Hematopoietic multipotent progenitor cell treated with erythropoietin and hydrocortisone succinate and interleukin-3 and kit ligand, for 4 days (in vitro differentiated cells): ENCODE measurements at regions not wholly inside any gene's neighbourhood (a gene's known extent, or its start where the extent isn't known, plus 50 kb on each side); places are given as distances from the start of the nearest gene placed in this dataset.
A peak's percentile ranks its signal among the peaks of the same experiment; 100 is the strongest.

Source experiments
- DNase-seq: peaks from one replicate; pipeline ENCODE4 v3.0.0-alpha.2; 2015

DNA sequence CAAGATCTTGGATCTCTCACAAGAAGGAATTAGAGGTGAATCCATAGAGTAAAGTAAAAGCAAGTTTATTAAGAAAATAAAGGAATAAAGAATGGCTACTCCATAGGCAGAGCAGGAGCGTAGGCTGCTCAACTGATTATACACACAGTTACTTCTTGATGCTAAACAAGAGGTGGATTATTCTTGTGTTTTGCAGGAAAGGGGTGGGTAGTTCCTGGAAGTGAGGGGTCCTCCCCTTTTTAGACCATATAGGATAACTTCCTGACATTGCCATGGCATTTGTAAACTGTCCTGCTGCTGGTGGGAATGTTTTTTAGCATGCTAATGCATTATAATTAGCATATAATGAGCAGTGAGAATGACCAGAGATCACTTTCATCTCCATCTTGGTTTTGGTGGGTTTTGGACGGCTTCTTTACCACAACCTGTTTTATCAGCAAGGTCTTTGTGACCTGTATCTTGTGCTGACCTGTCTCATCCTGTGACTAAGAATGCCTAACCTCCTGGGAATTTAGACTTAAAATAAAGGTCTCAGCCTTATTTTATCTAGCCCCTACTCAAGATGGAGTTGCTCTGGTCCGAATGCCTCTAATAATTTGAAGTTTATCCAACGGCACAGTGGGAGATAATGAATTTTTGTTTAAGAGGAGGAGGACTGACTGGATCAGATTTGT lies 165.7 kb upstream of the DMRT1 start:
- DNase-seq, result no peak

DNA sequence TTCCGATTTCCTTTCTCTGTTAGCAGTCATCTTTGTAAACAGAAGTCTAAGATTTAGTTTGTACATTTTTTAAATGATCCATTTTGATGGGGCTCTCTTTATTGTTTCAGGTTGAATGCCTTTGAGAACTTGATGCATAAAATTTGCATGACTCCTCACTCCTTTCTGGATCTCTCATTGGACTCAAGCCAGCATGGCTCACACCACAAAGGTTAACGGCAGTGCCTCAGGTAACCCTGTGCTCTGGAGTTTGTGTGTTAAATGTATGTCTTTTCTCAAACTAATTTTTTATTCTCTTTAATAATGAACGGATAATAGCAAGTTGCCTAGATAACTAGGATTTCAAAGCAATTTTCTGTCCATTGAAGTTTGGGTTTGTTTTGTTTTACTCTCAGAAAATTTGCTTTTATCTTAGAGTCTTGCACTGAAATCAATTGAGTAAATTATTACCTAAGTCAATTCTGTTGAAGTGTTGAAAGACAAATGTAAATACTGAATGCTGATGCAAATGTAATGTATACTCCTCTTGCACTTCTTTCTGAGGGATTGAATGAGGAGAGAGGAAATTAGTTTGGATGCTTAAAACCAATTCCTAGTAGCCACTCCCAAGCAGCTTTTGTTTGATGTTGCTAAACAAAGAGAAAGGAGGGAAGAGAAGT lies 164.6 kb upstream of the DMRT1 start:
- no peak for DNase-seq

- no peak for DNase-seq
These were observed 163.9 kb upstream of the DMRT1 start for GRCh38 chr9:677461-678097.

DNA sequence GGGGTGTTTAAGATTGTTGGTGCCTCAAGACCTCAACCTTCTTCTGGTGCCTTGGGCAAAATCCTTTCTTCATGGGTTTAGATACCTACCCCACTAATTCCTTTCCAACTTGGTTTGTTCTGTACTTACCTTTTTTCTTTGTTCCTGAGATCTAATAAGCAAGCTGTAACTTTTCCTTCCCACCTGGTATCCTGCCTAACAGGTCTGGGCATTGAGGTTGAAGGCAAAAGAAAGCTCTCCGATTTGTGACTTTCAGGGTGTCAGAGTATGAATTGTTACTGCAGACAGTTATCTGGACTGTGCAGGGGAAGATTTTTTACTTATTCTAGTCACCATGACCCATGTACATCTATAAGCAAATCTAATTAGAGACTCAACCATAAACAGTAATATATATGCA lies 162.6 kb upstream of the DMRT1 start:
- DNase-seq, result no peak

GRCh38 chr9:679462-679861 lies 162.0 kb upstream of the DMRT1 start:
- DNase-seq, result no peak

- DNase-seq, result no peak
These were observed 161.4 kb upstream of the DMRT1 start for GRCh38 chr9:680106-680505.

GRCh38 chr9:682633-683508 lies 158.6 kb upstream of the DMRT1 start:
- DNase-seq, result no peak

GRCh38 chr9:683509-684021 lies 157.9 kb upstream of the DMRT1 start:
- no peak for DNase-seq

DNA sequence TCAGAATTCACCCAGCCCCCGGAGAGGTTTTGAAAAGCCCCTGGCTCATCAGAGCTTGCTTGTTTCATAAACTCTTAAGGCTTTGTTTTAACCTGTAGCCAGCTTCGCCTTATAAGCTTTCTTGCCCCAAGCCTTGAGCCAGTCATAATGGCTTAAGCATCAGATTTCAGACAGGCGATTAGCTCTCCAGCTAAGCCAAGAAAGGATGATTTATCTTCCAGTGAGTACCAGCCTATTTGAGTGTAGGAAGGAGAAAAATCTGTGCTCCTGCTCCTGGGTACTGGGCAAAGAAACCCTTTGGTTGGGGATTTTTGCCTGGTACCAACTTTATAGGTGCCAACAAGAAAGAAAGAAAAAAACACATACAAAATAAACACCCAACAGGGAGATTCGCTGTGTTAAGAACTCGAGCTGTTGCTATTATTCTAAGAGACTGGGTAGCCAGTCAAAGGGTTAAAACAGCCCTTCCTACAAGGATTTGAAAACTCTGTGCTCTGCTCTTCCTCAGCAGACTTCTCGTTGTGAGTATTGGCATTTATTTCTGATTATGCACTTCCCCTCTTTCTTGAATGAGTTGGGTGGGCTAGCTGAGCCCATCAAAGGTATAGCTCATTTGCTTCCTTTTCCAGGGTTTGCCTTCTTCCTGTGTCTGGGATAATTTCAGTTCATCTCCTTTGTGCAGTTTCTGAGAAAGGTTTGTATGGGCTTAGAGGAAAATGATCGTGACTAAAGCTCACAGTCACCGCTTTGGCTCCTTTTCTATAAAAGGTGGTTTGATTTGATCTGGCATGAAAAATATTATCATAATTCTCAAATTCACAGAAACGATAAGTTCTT lies 157.2 kb upstream of the DMRT1 start:
- DNase-seq, result no peak

DNA sequence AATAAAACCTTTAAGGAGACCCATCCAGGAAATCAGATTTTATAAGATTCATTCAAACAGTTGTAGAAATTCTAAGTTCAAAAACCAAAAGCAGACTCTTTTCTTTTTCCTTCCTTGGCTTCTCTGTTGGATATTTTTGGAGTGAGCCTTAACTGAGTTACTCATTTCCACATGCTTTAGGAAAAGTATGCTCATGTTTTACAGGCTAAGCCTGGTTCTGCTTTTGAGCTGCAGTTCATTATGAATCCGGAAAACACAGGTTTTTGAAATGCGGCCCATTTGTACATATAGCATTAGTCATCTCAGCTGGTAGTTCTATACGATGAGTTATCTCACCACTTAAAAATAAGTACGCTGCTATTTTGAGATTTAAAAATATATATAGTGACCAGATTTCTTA lies 156.6 kb upstream of the DMRT1 start:
- DNase-seq, result no peak

GRCh38 chr9:686321-686813 lies 155.1 kb upstream of the DMRT1 start:
- no peak for DNase-seq

DNA sequence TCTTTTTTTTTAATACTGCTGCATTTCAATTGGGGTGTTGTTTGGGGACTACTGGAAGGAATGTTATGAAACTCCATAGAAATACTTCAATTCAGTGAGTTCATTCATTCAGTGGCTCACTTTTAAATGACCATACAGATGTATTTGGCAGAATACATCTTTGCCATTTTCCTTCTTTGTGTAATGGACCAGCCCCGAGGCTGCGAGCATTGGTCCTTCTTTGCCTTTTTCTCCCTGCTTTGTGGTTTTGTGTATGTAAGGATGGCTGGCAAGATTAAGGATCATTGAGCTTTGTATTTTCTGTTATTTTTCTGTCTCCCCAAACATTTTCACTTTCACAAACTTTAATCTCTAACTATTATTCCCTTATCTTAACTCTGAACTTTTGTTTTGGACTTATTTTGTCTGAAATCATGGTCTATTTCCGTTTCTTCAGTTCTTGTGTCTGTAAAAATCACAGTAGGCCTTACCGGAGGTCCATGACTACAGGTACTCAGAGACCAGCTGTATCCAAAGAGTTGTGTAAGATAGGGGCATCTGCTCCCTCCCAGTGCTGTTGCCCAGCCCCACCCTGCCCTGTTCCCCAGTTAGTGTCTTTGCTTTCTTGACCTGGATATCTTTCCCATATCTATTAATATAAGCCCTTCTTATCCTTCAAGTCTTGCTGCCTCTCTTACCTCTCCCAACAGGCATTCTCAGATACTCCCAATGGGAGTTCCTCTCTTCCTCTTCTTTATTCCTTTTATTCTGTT lies 154.3 kb upstream of the DMRT1 start:
- no peak for DNase-seq

DNA sequence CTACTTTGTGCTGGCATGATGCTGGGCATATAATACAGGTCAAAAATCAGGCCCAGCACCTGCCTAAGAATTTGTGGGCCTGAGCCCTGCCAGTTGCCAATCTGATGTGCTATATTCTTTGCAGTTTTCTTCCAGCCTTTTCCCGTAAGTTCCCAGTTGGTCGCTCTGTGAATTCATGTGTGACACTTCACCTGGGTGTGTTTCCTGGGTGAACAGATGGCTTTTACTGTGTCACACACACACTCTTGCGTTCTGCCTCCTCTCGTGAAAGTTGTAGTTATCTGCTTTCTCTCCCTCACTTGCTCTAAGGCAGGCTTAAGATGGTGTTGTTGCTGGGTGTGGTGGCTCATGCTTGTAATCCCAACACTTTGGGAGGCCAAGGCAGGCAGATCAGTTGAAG lies 153.5 kb upstream of the DMRT1 start:
- DNase-seq, result no peak

DNA sequence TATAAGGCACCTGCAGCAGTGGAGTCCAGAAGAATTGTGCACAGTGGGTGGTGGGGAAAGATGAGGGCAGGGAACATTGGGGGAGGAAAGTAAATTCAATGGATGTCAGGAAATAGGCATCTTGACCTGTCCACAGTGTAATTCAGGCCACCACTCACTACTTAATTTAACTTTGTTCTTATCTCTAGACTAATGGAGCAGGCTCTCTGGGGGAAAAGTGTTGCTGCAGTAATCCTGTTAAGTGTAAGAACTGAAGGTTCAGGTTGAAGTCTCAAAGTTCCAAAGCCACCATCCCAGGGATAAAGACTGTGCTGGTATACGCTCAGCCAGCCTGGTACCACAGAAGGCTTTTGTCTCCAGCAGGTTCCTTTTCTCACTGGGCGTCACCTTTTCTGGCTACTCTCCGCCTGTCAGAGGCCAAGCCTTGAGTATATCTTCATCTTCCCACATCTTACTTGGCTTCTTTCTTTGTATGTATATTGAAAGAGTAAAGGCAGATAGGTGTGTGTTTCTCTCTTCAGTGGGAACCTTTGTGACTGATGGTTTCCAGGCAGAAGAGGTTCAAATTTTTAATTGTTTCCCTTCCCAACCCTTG lies 150.9 kb upstream of the DMRT1 start:
- DNase-seq, result peak; percentile 34

DNA sequence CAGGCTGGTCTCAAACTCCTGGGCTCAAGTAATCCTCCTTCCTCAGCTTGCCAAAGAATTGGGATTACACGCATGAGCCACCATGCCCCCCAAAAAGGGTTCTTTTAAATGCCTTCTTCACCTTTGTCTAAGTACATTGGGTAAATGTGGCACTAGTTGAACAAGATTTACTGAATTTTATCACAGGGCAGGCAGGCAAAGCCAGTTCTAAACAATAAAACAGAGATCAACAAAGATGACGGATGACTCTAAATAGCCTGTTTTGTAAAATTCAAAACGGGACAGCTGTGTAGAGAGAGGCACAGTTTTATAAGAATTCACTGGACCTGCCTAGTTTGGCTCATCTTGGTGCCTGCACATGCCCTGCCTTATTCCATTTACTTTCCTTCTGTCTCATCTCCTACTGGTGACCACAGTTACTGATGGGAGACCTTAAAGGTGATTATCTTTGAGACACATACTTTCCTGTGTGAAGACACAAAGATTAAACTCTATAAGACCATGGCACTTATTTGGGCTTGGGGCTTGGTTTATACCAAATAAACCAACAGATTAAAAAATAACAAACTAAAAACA lies 149.6 kb upstream of the DMRT1 start:
- peak; percentile 83 for DNase-seq

DNA sequence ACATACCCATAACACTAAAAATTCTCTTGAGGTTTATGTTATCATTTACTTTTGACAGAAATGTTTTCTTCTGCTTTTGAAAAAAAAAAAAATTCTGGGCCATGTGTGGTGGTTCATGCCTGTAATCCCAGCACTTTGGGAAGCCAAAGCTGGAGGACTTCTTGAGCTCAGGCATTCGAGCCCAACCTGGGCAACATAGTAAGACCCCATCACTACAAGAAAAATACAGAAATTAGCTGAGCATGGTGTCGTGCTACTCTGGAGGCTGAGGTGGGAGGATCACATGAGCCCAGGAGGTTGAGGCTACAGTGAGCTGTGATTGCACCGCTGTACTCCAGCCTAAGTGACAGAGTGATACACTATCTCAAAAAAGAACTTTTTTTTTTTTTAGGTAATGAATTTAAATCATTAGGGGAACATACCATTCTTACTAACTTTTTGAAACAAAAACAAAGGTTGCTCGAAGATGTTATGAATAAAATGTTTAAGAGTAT lies 148.8 kb upstream of the DMRT1 start:
- DNase-seq, result no peak

DNA sequence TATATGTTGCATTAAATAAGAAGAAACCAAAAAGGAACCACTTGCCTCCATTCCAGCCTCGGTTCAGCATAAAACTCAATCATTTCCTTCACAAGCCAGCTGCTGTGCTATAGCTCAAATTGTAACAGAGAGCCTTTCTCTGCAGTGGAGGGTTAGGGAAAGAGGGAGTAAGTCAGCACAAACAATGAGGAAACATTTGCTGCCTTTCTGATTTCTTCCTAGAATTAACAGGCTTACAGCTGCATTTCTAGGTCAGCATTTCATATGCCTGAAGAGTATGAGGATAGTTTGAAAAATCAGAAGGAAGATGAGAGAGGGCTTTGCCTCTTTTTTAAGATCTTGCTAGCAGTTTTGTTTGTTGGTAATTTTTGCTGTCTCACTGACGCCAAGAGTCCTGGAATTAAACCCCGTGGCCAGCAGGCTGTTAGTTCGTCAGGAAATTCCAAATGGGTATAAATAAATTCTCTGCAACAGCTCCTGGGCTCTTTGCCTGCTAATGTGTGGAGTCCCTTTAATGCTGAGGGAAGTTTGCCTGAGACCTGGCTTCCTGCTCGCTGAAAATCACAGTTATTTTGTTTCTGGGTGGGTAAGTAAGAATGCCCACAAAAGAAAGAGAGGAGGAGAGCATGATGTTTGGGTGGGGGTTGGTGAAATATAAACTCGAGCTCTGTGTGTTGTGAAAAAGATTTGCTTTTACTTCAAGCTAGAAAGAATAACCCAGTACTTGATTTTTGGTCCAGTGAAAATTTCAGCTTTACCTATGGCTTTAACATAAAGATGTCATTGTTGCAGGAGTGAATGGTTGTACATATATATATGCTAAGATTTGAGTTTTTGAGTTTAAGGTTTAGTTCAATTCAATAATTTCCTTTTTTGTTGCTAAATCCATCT lies 148.1 kb upstream of the DMRT1 start:
- DNase-seq, result peak; percentile 47

DNA sequence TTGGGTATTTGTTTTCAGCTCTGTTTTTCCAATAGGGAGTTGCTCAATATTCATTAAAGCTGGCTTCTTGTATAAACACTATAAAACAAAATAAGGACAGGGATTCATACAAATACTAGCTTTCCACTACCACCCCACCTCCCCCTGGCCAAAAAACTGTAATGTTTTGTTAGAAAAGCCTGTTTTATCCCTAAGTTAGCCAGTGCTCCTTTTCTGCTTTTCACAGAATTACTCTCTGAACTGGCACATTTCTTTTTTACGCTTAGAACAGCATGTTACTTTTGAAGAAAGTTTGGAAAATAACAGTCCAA lies 147.4 kb upstream of the DMRT1 start:
- no peak for DNase-seq

DNA sequence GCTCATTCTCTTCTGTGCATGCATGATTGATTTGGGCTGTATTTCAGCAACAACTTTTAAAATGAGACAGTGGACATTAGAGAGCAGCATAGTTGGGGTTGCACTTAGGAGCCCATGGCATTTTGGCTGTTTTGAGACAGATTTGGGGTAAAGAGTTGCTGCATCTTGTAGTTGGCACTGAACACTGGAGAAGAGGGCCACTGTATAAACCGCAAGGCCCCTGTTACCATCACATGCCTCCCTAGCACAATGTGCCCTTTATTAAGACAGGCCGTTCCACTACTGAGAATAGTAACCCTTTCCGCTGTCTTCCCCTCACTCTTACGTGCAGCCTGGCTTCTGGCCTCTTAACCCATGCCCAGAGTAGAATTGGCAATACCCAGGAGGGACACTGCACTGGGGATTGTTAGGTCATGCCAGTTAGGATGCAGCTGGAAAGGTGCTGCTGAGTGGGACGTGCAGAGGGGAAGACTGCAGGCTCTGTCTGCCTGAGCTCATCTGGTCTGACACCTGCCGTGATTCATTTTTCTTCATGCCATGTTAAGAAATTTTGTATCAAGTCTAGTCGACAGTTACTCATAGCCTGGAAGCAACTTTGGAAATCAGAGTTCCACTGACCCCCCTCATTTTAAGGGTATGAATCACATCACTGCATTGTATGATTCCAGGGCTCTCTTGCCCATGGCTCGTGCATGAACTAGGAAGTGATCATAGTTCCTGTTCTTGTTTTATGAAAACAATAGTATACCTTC lies 146.9 kb upstream of the DMRT1 start:
- DNase-seq, result peak; percentile 28
